GM19372 (cell line): ENCODE measurements at regions not wholly inside any gene's neighbourhood (a gene's known extent, or its start where the extent isn't known, plus 50 kb on each side); places are given as distances from the start of the nearest gene placed in this dataset.
"Not testable (repeated sequence)": the region's sequence is repeated elsewhere in the genome, so short reads cannot be mapped to it uniquely, and the experiment has no call there.

Experiments
- ATAC-seq: cut with Tn5 transposase; IDR thresholded peaks from one replicate; pipeline ENCODE4 v1.9.1; 2021; ENCODE audit warnings: mild to moderate bottlenecking, low read depth, moderate library complexity; ENCODE audit not compliant: unreplicated experiment

DNA sequence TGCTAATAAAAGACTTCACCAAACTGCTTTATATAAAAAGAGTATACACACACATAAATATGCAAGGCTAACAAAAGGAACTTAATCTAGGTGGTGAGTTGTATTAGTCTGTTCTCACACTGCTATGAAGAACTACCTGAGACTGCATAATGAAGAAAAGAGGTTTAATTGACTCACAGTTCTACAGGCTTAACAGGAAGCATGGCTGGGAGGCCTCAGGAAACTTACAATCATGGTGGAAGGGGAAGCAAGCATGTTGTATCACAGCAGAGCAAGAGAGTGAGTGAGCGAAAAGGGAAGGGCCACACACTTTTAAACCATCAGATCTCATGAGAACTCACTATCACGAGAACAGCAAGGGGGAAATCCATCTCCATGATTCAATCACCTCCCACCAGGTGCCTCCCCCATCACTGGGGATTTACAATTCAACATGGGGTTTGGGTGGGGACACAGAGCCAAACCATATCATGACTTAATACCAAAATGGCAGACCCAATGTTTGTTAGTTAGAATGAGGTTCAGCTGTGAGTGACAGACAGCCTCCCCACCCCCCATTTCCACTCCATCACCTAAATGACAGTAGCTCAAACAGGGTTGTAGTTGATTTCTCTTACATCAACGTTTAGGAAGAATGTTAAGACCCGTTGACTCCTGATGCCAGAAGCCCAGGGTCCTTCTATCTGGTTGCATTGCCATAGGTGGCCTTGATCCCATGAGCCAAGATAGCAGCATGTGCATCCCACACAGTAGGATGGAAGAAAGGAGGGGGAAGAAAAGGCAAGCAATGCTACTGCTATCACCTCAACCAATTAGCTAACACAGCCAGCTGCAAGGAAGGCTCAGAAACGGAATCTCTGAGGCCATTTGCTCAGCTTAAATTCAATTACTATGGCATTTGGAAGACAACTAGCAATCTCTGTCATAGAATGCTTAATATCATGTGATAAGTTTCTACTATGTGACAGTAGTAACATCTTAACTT lies 77.0 kb downstream of the CCDC71L start:
- ATAC-seq: no peak

DNA sequence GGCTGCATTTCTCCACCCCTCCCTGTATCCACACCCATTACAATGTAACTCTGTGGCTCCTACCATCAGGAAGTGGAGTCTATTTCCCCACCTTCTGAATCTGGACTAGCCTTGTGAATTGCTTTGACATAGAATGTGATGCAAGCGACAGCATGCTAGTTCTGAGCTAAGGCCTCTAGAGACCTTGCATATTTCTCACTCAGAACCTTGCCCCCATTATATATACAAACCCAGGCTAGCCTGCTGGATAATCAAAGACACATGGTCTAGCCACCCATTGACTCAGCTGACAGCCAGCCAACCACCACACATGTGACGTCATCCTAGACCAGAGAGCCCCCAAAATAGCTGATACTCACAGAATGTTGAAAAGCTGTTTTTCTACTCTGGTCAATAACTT lies 77.9 kb downstream of the CCDC71L start:
- ATAC-seq: no peak

DNA sequence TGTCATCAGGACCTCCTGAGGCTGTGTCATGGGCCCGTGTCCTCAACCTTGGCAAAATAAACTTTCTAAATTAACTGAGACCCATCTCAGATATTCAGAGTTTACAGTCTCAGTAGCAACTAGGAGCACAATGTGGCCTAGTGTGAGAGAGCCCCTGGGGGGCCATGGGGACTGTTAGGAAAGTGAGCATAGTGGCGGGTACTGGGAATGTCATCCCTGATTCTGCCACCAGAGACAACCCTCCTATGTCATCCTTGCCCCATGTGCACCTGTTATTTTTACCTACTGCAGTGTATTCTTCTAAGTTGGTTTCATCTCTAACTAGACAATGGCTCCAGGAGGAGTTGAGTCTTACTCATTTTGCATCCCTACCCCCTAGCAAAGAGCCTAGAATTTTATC lies 78.6 kb downstream of the CCDC71L start:
- no peak for ATAC-seq

DNA sequence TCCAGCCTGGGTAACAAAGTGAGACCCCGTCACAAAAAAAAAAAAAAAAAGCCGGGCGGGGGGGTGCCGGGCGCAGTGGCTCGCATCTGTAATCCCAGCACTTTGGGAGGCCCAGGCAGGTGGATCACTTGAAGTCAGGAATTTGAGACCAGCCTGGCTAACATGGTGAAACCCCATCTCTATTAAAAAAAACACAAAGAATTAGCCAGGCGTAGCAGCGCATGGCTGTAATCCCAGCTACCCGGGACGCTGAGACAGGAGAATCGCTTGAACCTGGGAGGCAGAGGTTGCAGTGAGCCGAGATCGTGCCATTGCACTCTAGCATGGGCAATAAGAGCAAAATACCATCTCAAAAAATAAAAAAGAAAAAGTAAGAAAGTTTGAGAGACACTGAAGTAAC lies 81.9 kb downstream of the CCDC71L start:
- ATAC-seq: not testable (repeated sequence)

DNA sequence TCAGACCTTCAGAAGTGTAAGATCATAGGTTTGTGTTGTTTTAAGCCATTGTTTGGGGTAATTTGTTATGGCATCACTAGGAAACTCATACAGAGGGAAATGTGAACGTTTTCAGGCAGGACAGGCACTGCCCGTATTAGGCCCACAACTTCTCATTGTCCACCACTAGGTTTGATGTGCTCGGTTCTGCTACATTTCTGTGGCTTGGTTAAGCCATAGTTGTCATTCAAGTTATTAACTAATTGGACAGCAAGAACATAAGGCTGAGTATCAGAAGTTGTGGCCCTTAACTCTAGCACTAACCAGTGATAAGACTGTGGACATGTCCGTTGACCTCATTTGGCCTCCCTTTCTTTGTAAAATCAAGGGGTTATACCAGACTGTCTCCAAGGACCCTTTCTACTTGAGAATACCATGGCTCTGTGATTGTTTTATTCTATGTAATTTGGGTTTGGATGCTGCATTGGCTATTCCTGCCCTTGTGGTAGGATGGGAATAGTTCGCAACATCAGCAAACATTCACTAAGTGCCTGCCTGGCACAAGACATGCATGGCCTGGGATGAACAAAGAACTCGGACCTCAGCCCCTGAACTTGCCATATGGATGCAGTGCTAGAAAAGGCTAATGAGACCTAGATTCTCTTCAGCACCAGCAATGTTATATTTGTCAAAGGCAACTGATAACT lies 85.7 kb downstream of the CCDC71L start:
- ATAC-seq: no peak

DNA sequence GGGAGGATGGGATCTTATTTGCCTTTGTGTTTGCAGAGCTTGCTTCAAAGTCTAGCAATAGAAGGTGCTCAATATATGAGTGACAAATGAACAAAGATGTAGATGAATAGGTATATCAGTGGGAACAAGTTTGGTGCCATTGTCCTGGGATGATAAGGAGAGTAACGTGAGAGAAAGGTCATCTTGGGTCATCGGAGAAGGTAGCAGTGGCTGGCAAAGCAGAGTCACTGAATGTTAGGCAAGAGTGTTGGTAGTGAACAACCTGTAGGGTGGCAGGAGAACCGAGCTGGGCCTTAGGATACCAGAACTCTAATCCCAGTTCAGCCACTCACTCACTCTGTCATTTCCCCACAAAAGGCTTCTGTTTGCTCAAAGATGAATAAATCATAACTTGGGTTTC lies 87.2 kb downstream of the CCDC71L start:
- ATAC-seq: no peak

DNA sequence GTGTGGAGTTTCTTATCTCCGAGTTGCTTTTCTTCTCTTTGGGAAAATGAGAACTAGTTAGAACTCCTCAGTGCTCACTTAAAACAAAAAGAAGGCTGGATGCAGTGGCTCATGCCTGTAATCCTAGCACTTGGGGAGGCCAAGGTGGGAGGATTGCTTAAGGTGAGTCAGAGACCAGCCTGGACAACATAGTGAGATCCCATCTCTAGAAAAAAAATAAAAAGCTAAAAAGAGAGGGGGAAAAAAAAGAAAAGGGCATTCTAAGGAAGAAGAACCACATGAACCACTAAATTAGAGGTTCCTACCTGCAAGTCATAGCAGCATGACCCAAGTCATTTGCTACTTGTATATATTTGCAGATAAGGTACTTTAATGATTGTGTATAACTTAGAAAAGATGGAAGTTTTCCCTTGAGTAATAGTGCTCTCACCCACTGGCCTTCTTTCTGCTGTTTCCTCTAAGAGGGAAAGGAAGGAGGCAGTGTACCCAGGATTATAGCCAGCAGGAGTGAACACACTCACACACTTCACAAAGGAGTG lies 87.8 kb downstream of the CCDC71L start:
- ATAC-seq: no peak

DNA sequence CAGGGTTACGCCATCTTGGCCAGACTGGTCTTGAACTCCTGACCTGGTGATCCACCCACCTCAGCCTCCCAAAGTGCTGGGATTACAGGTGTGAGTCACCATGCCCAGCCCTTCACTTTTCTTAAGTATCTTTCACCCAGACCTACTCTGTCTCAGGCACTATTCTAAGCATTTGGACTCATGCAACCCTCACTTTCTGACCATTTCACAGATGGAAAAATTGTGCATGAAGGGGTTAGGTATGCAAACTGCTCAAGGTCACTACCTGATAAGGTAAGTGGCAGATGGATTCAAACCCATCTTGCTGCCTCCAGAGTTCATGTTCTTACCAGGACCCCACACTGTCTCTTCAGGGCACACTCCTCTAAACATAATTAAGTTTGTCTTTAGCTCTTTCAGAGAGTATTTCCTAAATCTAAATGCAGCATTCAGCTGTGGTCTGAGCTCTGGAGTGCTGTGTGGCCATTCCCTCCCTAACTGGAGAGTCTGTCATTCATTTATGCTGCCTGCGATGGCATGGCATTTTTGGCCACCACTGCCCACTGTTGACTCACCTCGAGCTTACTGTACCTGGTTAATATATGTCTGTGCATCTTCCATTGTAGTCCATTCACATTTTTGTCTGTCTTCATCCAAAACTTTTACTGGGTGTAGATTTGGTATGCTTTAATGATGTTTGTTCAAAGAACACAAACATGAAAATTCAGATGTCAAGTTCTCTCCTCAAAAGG lies 88.4 kb downstream of the CCDC71L start:
- no peak for ATAC-seq

DNA sequence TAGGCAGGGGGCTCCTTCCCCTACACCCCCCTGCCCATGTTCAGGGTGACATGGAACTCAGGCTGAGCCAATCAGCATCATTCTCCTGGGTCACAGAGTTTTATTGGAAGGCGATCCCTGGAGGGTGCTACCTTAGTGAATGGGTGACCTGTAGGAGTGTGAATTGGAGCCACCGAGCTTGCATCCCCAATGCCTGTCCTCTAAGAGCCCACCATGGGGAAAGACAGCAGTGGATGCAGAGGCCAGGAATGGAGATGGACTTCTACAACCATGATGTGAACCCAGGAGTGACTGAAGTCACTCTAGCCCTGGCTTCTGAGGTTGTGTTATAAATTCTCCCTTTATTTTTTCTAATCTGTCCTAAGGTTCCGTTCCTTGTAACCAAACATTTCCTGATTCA lies 89.4 kb downstream of the CCDC71L start:
- ATAC-seq: no peak

DNA sequence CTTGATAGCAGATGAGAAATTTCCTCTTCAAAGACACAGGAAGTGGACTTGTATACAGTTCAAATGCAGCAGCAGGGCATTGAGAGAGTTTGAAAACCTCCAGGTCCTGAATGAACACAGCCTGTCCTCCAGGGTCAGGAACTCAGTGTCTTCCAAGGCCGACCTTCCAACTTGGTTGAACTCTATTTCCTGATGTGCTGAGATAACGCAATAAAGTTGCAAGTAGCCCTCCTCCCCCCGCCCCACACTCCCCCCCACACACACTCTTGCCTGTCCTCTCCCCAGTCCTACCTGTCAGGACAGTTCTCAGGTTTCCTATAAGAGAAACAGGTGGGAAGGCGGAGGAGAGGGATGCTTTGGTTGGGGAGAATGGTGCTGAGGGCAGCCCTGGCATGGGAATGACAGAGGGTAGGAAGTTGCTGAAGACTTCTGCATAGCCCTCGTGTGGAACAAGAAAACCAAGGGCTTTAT lies 90.0 kb downstream of the CCDC71L start:
- ATAC-seq: no peak

DNA sequence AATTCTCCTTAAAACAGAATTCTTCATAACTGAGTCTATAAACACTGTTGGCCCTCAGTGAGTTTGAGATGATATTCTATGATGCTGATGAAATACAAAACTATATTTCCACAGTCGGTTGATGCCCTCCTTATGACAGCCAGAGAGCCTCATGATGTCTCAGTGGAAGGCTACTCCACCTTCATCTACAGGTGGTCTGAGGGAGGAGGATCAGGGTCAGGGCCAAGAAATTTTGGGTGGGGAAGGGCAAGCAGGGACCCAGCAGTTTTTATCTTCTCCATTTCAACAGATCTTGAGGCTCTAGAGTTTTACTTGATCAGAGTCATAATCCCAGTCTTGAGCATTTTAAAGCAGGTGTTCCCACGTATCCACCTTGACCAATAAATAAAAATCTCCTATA lies 90.8 kb downstream of the CCDC71L start:
- ATAC-seq: no peak

DNA sequence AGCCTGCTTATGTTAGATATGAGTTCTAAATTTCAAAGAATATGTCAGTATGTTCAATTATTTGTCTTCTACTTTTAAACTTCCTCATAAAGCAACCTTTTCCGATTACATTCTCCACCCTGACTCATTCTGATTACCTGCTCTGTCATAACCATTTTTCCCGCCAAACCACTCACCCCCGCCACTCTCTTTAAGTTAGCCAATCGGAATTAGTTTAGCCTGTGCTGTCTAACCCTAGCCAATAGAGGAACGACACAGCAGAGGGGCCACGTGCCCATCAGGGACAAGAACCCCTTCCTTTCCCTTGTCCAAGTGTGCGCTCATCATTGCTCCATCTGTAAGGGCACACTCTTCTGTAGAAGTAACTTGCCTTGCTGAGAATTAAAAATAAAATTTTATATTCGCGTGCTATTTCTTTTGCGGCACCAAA lies 91.4 kb downstream of the CCDC71L start:
- no peak for ATAC-seq

DNA sequence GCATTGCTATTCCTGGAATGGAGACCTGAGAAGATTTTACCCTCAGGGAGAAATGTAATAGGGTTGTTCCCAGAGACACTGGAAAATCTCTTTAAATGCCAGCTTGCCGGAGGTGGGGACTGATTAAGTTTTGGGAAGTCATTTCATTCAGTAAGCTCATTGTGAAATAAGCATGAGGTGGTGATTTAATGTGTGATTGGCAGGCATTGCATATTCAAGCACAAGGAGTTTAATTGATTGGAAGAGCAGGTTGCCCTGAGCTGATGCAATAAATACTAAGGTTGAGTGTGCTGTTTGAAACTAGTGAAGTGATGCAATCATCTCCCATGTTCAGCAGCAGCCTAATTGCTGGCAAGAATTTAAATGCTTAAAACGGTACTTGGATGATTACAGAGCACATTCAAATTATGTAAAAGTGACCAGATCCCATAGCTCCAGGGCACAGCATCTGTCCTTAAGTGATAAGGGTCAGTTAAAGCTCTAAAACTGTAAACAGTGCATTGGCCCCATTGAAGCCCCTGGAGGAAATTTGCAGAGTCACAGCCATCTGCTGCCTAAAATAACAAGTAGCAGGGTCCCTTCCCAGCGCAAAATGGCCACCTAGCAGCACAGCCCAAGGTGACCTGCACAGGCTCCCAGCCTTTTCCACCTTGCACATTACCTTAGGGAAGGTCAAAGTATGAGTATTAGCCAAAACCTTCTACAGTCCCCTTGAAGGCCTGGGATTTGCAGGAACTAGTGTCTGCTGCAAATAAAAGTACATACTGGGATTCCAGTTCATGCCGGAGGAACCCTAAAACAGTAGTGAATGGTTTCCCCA lies 92.1 kb downstream of the CCDC71L start:
- no peak for ATAC-seq

DNA sequence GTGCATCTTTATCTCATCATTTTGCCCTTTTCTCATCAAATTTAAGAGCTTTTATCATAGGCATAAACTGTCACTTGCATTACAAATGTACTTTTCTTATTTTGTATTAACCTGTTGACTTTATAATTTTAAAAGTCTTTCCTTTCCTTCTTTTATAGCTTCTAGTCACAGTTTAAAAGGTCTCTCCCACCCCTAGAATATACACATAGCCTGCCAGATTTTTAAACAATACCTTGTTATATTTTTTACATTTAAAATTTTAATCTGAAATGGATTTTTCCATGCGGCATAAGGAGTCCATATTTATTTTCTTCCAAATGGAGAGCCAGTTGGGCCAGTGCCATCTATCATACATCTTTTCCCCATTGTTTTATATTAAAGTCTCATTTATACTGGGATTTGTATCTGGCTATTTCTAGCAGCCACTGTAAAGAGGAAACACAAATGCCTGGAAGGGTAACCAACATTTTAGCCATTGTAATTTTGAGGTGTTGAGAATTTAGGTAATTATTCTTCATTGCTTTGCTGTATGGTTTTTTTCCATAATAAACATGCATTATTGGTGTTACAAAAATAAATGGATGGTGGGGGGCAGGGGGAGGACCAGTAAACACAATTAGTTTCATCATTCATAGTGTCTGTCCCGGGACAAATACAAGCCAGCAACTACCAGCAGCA lies 92.8 kb downstream of the CCDC71L start:
- ATAC-seq: no peak

DNA sequence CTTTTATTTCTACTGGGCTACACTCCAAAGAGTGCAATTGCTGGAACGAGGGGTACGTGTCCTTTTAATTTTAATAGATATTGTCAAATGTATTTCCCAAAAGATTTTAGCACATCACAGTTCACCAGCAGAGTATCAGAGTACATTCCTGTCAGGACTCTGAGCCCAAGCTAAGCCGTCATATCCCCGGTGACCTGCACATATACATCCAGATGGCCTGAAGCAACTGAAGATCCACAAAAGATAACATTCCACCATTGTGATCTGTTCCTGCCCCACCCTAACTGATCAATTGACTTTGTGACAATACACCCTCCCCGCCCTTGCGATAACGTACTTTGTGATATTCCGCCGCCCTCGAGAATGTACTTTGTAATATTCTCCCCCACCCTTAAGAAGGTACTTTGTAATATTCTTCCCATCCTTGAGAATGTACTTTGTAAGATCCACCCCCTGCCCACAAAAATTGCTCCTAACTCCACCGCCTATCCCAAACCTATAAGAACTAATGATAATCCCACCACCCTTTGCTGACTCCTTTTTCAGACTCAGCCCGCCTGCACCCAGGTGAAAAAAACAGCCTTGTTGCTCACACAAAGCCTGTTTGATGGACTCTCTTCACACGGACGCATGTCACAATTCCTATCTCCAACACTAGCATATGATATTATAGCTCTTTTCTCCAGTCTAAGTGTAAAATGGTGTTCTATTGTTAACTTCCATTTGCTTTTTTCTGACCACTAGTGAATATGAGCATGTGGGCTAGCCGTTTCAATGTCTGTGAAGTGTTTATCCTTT lies 93.6 kb downstream of the CCDC71L start:
- not testable (repeated sequence) for ATAC-seq

DNA sequence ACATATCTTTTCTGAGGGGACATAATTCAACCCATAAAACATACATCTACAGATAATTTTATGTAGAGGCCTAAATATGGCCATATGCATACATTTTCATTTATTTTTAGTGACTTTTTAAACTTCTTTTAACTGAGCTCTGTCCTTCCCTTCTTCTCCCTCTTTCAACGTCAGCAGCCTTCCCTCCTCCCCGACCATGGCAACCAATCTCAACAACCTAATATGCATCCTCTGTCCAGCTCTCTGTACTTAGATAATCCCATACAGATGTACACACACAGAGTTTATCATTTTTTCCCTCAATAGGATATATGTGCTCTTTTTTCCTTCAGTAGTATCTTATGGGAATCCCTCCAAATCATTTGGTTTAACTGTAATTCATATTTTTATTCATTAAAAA lies 94.3 kb downstream of the CCDC71L start:
- ATAC-seq: no peak

DNA sequence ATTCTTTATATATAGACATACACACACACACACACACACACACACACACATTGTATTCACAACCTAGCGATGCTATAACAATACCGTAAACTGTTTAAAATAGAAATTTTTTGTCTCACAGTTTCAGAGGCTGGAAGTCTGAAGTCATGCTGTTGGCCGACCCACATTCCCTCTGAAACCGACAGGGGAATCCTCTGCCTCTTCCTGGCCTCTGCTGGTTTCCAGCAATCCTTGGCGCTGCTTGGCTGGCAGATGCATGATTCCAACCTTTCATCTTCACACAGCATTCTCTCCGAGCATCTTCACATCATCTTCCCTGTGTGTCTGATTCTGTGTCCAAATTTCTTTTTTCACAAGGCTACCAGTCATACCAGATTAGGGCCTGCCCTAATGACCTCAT lies 94.8 kb downstream of the CCDC71L start:
- no peak for ATAC-seq

DNA sequence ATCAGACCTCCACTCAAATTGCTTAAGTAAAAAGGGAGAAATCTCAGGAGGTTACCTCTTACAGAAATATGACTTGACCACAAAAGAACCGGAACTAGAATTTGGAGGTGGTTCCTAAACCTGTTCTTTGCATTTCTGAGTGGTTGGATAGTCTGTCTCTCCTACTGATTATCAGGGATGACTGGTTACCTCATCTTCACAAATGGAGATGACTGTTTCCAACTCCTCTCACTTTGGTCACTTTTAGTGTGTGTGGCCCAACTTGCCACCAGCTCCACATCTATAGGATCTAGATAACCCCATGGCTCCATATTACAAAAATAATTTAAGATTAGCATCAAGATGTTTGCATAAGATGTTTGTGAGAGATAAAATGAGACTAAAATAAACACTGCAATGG lies 95.5 kb downstream of the CCDC71L start:
- ATAC-seq: no peak
